Ovary (tissue), 7 donors: ENCODE measurements at regions not wholly inside any gene's neighbourhood (a gene's known extent, or its start where the extent isn't known, plus 50 kb on each side); places are given as distances from the start of the nearest gene placed in this dataset.

Source experiments
- DNase-seq, 5 donors: peaks; one replicate each; pipeline ENCODE4 v3.0.0-alpha.2; 2019 to 2020
- H3K27ac ChIP-seq, 2 donors: fragments of 200-600 bp; one replicate each; pipeline versions ENCODE4 v1.5.1 to v1.8.0; 2019 to 2022
- H3K27me3 ChIP-seq: fragments of 200-600 bp; one replicate; pipeline ENCODE4 v1.8.0; 2022
- H3K36me3 ChIP-seq: fragments of 200-600 bp; sonication (generic); one replicate; pipeline ENCODE4 v1.5.1; 2019
- H3K4me1 ChIP-seq: one replicate; pipeline ENCODE4 v1.8.1; 2013; ENCODE audit warnings: mild to moderate bottlenecking, moderate library complexity; ENCODE audit not compliant: insufficient read depth
- H3K4me3 ChIP-seq: fragments of 200-600 bp; sonication (generic); one replicate; pipeline ENCODE4 v1.5.1; 2017
- H3K9me3 ChIP-seq, 2 donors: fragments of 200-600 bp in 1 of 2; sonication (generic) in 1 of 2; one replicate each; pipeline versions ENCODE4 v1.5.1 to v1.8.1; 2013 to 2019; ENCODE audit warnings: mild to moderate bottlenecking in 1 of 2, moderate library complexity in 1 of 2
- CTCF ChIP-seq, 3 donors: fragments of 450-650 bp in 2 of 3; fragments of 200-600 bp in 1 of 3; IDR thresholded peaks; one replicate each; pipeline versions ENCODE4 v1.5.1 to v1.8.0; 2016 to 2022; ENCODE audit warnings: antibody characterized with exemption in 3 of 3, mild to moderate bottlenecking in 1 of 3
- EP300 ChIP-seq: sonication (generic); formaldehyde crosslinking; IDR thresholded peaks from one replicate; pipeline ENCODE4 v1.6.1; 2017; ENCODE audit warnings: antibody characterized with exemption
- POLR2A ChIP-seq: fragments of 450-650 bp; IDR thresholded peaks from one replicate; pipeline ENCODE4 v1.6.1; 2017; ENCODE audit warnings: antibody characterized with exemption, mild to moderate bottlenecking, moderate library complexity
- WGBS, 3 donors: extraction: QIAGEN DNeasy Blood & Tissue Kit in 1 of 3; methylation state at CpG; one replicate each; pipeline versions ENCODE4 v1.1.5 to v1.1.7; 2013 to 2017; 5-methylcytosine and 5-hydroxymethylcytosine counted together
- intact Hi-C, 4 donors: fragments of 100-400 bp; cut with DNase I; formaldehyde crosslinking; loops; one replicate each; pipeline versions ENCODE4 v1.11.0 to v1.15.1; 2022 to 2023
- donor health status: DM: no; HTN: no; CAD: no; lungs with moderate emphysema.
- donor health status: DM: no; HTN: no; CAD: no.
- donor health status: Bipolar disorder and iron deficiency.
- donor health status: DM: no; HTN: no; CAD: no.
- donor health status: DM: yes; HTN: yes; CAD: no.

GRCh38 chr9:84554069-84554664 lies 115.4 kb upstream of the NTRK2 start:
- no peaks in the 10 kb centered on the region for H3K27me3 ChIP-seq
- H3K27ac ChIP-seq: no peak overlapping the region
- H3K36me3 ChIP-seq: no peaks in the 10 kb centered on the region
- TF ChIP-seq CTCF (IDR thresholded peaks at IDR 0.05) (no peak), POLR2A (no peak), EP300 (no peak)
- DNase-seq: no peak
- intact Hi-C loops: loop anchor here in 1 of 4 donors (5.0 kb wide), 1 partner anchor 182 kb away; no protein-coding TSS in a partner anchor
- 25 to 34% (median 31%) methylated on average over 1 of the region's 1 CpG for WGBS, 3 donors
- H3K9me3 ChIP-seq: no peaks in the 10 kb centered on the region
- H3K4me1 ChIP-seq: peaks cover 1% of the 10 kb centered on the region
- H3K4me3 ChIP-seq: no peak overlapping the region

GRCh38 chr9:84556556-84556955 lies 113.0 kb upstream of the NTRK2 start:
- 24 to 40% (median 31%) methylated on average over 1 of the region's 1 CpG for WGBS, 3 donors
- no peak for TF ChIP-seq CTCF (IDR thresholded peaks at IDR 0.05)
- no peak for TF ChIP-seq EP300
- TF ChIP-seq POLR2A: no peak
- intact Hi-C loops: no loop called here

GRCh38 chr9:84557751-84558150 lies 111.8 kb upstream of the NTRK2 start:
- no peaks in the 10 kb centered on the region for H3K36me3 ChIP-seq
- no peaks in the 10 kb centered on the region for H3K27me3 ChIP-seq
- no peak overlapping the region for H3K4me3 ChIP-seq
- no peaks in the 10 kb centered on the region for H3K4me1 ChIP-seq
- TF ChIP-seq POLR2A: no peak
- no peak for TF ChIP-seq EP300
- no peak for TF ChIP-seq CTCF (IDR thresholded peaks at IDR 0.05)
- intact Hi-C loops: no loop called here
- DNase-seq: no peak
- whole genome bisulfite sequencing, 3 donors: 86 to 93% (median 93%) methylated on average over 4 of the region's 4 CpGs
- no peak overlapping the region for H3K27ac ChIP-seq
- H3K9me3 ChIP-seq: no peaks in the 10 kb centered on the region

More at GRCh38 chr9:84556556-84556955, 113.0 kb upstream of the NTRK2 start:
- no peak overlapping the region for H3K4me3 ChIP-seq
- no peak overlapping the region for H3K27ac ChIP-seq
- no peaks in the 10 kb centered on the region for H3K36me3 ChIP-seq
- no peaks in the 10 kb centered on the region for H3K4me1 ChIP-seq
- no peak for DNase-seq
- H3K27me3 ChIP-seq: no peaks in the 10 kb centered on the region
- H3K9me3 ChIP-seq: no peaks in the 10 kb centered on the region

GRCh38 chr9:84563691-84564090 lies 105.8 kb upstream of the NTRK2 start:
- no peak for TF ChIP-seq EP300
- TF ChIP-seq CTCF (IDR thresholded peaks at IDR 0.05): no peak
- TF ChIP-seq POLR2A: no peak
- no peaks in the 10 kb centered on the region for H3K27me3 ChIP-seq
- no peaks in the 10 kb centered on the region for H3K4me1 ChIP-seq
- intact Hi-C loops: loop anchor here in 1 of 4 donors (10.0 kb wide), 1 partner anchor 1521 kb away; no protein-coding TSS in a partner anchor
- DNase-seq: no peak
- H3K27ac ChIP-seq: no peak overlapping the region
- no peaks in the 10 kb centered on the region for H3K9me3 ChIP-seq
- no peaks in the 10 kb centered on the region for H3K36me3 ChIP-seq
- no peak overlapping the region for H3K4me3 ChIP-seq
